Karpas-422 (cell line): ENCODE measurements at regions not wholly inside any gene's neighbourhood (a gene's known extent, or its start where the extent isn't known, plus 50 kb on each side); places are given as distances from the start of the nearest gene placed in this dataset.

ENCODE experiments used
- DNase-seq: peaks from one replicate; pipeline ENCODE4 v3.0.0-alpha.2; 2015
- H2AFZ ChIP-seq: fragments of 200-600 bp; sonication (generic); 2 replicates; pipeline ENCODE4 v1.6.1; 2014; ENCODE audit warnings: antibody characterized with exemption, low read length, mixed read lengths
- H3K27ac ChIP-seq: fragments of 200-600 bp; sonication (generic); 2 replicates; pipeline ENCODE4 v1.5.1; 2014; ENCODE audit warnings: mild to moderate bottlenecking, low read length, moderate library complexity
- H3K27me3 ChIP-seq: fragments of 200-600 bp; sonication (generic); 2 replicates; pipeline ENCODE4 v1.6.1; 2014; ENCODE audit warnings: low read length, mixed read lengths
- H3K36me3 ChIP-seq: fragments of 200-600 bp; sonication (generic); 2 replicates; pipeline ENCODE4 v1.6.1; 2014; ENCODE audit warnings: low read length, mixed read lengths; ENCODE audit not compliant: insufficient read depth
- H3K4me1 ChIP-seq: fragments of 200-600 bp; sonication (generic); 2 replicates; pipeline ENCODE4 v1.6.1; 2014; ENCODE audit warnings: mild to moderate bottlenecking, low read length, mixed read lengths
- H3K4me2 ChIP-seq: fragments of 200-600 bp; sonication (generic); 2 replicates; pipeline ENCODE4 v1.6.1; 2014; ENCODE audit warnings: low read length, low read depth, mild to moderate bottlenecking; ENCODE audit not compliant: poor library complexity, severe bottlenecking
- H3K4me3 ChIP-seq: fragments of 200-600 bp; sonication (generic); 2 replicates; pipeline ENCODE4 v1.5.1; 2014; ENCODE audit warnings: mild to moderate bottlenecking, antibody characterized with exemption, low read length, mixed read lengths
- H3K79me2 ChIP-seq: fragments of 200-600 bp; sonication (generic); 2 replicates; pipeline ENCODE4 v1.6.1; 2014; ENCODE audit warnings: mild to moderate bottlenecking, low read length, mixed read lengths
- H3K9ac ChIP-seq: fragments of 200-600 bp; sonication (generic); 2 replicates; pipeline ENCODE4 v1.6.0; 2014; ENCODE audit warnings: low read length
- H3K9me2 ChIP-seq: fragments of 200-600 bp; sonication (generic), shearing (Covaris generic); replicated peaks from 2 replicates; pipeline ENCODE4 v1.6.0; 2014; ENCODE audit warnings: mild to moderate bottlenecking, low read length, moderate library complexity; ENCODE audit not compliant: insufficient read depth
- H3K9me3 ChIP-seq: fragments of 300-700, 200-600 bp; sonication (generic); 2 replicates; pipeline ENCODE4 v1.6.1; 2014; ENCODE audit warnings: low read length, mixed read lengths
- H4K20me1 ChIP-seq: fragments of 200-600 bp; sonication (generic); 2 replicates; pipeline ENCODE4 v1.6.1; 2014; ENCODE audit warnings: mild to moderate bottlenecking, antibody characterized with exemption, low read length, low read depth; ENCODE audit not compliant: insufficient read depth

GRCh38 chr2:100211521-100211920 is 69.1 kb upstream of the AFF3 start:
- H3K9ac ChIP-seq: no peak overlapping the region
- no peaks in the 10 kb centered on the region; the same call in 1 of the 2 replicates for H3K36me3 ChIP-seq
- H2AFZ ChIP-seq: no peak overlapping the region
- no peak overlapping the region for H3K4me3 ChIP-seq
- no peaks in the 10 kb centered on the region for H3K9me2 ChIP-seq
- no peaks in the 10 kb centered on the region for H3K79me2 ChIP-seq
- peaks cover 84% of the 10 kb centered on the region for H3K4me1 ChIP-seq
- H3K27ac ChIP-seq: no peak overlapping the region
- H3K9me3 ChIP-seq: no peaks in the 10 kb centered on the region
- H3K4me2 ChIP-seq: no peak overlapping the region
- no peaks in the 10 kb centered on the region for H4K20me1 ChIP-seq
- no peak for DNase-seq
- H3K27me3 ChIP-seq: no peaks in the 10 kb centered on the region

- no peak for DNase-seq
- Histone ChIP-seq H4K20me1 (no peaks in the 10 kb centered on the region), H3K9me2 (no peaks in the 10 kb centered on the region), H3K4me2 (no peak overlapping the region), H3K4me1 (peaks cover 74% of the 10 kb centered on the region), H3K27ac (no peak overlapping the region), H3K36me3 (no peaks in the 10 kb centered on the region; the same call in 1 of the 2 replicates), H3K4me3 (no peak overlapping the region), H3K27me3 (no peaks in the 10 kb centered on the region), H3K9ac (no peak overlapping the region), H3K9me3 (no peaks in the 10 kb centered on the region), H3K79me2 (no peaks in the 10 kb centered on the region), H2AFZ (no peak overlapping the region)
Observed at GRCh38 chr2:100208141-100208770, 65.9 kb upstream of the AFF3 start.

DNA sequence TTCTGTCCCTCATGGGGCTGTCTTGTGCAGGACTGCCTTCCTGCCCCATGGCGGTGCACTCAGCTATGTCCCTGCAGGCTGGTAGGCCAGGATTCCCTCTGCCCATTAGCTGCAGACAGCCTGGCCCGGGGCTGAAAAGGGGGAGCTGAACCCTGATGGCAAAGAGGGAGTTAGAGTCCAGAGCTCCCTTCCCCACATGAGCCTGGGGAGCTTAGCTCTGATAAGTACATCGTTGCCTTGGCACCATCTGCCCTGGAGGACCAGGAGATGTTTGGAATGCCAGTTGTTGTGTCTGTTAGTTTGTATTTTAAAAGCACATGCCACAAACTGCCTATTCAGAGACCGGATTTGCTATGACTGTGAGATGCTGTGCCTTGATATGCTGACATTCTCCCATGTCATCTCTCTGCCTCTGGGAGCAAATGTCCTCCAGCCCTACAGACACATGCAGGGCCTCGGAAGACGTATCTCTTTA is 65.1 kb upstream of the AFF3 start:
- Histone ChIP-seq H3K4me1 (peaks cover 66% of the 10 kb centered on the region), H2AFZ (no peak overlapping the region), H3K4me3 (no peak overlapping the region), H3K4me2 (no peak overlapping the region), H3K79me2 (no peaks in the 10 kb centered on the region), H3K27me3 (no peaks in the 10 kb centered on the region), H3K27ac (no peak overlapping the region), H3K9me2 (no peaks in the 10 kb centered on the region), H3K9me3 (no peaks in the 10 kb centered on the region), H3K9ac (peak overlapping the region; percentile 1; the same call in 1 of the 2 replicates), H4K20me1 (no peaks in the 10 kb centered on the region), H3K36me3 (no peaks in the 10 kb centered on the region; the same call in 1 of the 2 replicates)
- no peak for DNase-seq

DNA sequence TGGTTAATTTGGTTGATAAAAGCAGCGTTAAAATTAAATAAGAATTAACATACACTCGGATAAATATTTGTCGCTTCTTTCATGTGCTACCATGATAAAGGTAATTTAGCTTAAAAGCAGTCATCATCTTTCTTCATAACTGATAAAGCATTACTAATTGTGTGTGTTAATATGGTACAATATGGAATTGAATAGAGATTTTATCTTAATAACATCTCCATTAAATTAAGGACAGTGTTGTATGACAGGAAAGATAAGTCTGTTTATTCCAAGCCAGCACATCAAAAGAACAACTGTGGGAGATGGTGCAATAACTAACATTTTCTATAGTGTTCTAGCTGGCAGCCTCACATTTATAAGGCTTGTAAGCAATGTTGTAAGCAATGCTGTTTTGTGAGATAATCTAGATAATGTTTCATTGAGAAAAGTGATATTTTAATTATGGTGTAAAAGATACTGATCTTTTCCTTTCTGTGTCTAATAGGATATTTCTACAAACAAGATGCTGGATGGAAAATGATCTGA is 64.4 kb upstream of the AFF3 start:
- Histone ChIP-seq H3K27me3 (no peaks in the 10 kb centered on the region), H3K4me1 (peaks cover 59% of the 10 kb centered on the region), H3K9me2 (no peaks in the 10 kb centered on the region), H4K20me1 (no peaks in the 10 kb centered on the region), H2AFZ (no peak overlapping the region), H3K4me2 (no peak overlapping the region), H3K9me3 (no peaks in the 10 kb centered on the region), H3K9ac (no peak overlapping the region), H3K4me3 (no peak overlapping the region), H3K27ac (no peak overlapping the region), H3K36me3 (no peaks in the 10 kb centered on the region; the same call in 1 of the 2 replicates), H3K79me2 (no peaks in the 10 kb centered on the region)
- no peak for DNase-seq

GRCh38 chr2:100205174-100205573 is 62.8 kb upstream of the AFF3 start:
- Histone ChIP-seq H3K9me3 (no peaks in the 10 kb centered on the region), H4K20me1 (no peaks in the 10 kb centered on the region), H3K79me2 (no peaks in the 10 kb centered on the region), H3K9me2 (no peaks in the 10 kb centered on the region), H3K4me3 (no peak overlapping the region), H3K27ac (no peak overlapping the region), H3K4me2 (no peak overlapping the region), H3K27me3 (no peaks in the 10 kb centered on the region), H3K36me3 (no peaks in the 10 kb centered on the region; the same call in 1 of the 2 replicates), H2AFZ (no peak overlapping the region), H3K9ac (no peak overlapping the region), H3K4me1 (peaks cover 48% of the 10 kb centered on the region)
- DNase-seq: no peak

DNA sequence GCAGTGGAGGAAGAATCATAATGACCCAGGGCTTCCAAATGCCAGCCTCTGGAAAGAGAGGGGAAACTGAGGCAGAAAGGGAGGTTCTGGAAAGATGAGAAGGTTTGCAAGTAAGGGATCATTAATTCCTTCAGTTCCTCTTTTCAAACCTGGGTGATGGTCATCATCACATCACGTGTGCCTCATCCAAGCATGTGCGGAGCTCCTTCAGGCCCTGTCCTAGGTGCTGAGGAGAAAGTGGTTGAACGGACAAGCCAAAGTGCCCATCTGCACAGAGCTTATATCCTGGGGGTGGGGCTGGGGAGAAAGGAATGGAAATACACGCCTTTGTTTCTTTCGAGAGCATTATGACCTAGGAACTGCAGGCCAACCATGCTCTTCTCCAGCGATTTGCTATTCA is 60.2 kb upstream of the AFF3 start:
- no peak overlapping the region for H3K27ac ChIP-seq
- no peaks in the 10 kb centered on the region for H3K9me3 ChIP-seq
- H3K4me2 ChIP-seq: no peak overlapping the region
- peaks cover 29% of the 10 kb centered on the region for H3K4me1 ChIP-seq
- no peak for DNase-seq
- H3K27me3 ChIP-seq: no peaks in the 10 kb centered on the region
- H3K36me3 ChIP-seq: no peaks in the 10 kb centered on the region
- H3K79me2 ChIP-seq: no peaks in the 10 kb centered on the region
- H4K20me1 ChIP-seq: no peaks in the 10 kb centered on the region
- H3K4me3 ChIP-seq: no peak overlapping the region
- no peak overlapping the region for H2AFZ ChIP-seq
- no peaks in the 10 kb centered on the region for H3K9me2 ChIP-seq
- H3K9ac ChIP-seq: no peak overlapping the region

GRCh38 chr2:100200985-100201384 is 58.6 kb upstream of the AFF3 start:
- DNase-seq: no peak
- H2AFZ ChIP-seq: no peak overlapping the region
- no peaks in the 10 kb centered on the region for H3K9me2 ChIP-seq
- no peak overlapping the region for H3K9ac ChIP-seq
- no peaks in the 10 kb centered on the region for H3K9me3 ChIP-seq
- no peak overlapping the region for H3K27ac ChIP-seq
- no peak overlapping the region for H3K4me3 ChIP-seq
- H3K79me2 ChIP-seq: no peaks in the 10 kb centered on the region
- H4K20me1 ChIP-seq: no peaks in the 10 kb centered on the region
- no peaks in the 10 kb centered on the region for H3K27me3 ChIP-seq
- H3K4me1 ChIP-seq: peaks cover 20% of the 10 kb centered on the region
- no peaks in the 10 kb centered on the region for H3K36me3 ChIP-seq
- no peak overlapping the region for H3K4me2 ChIP-seq

DNA sequence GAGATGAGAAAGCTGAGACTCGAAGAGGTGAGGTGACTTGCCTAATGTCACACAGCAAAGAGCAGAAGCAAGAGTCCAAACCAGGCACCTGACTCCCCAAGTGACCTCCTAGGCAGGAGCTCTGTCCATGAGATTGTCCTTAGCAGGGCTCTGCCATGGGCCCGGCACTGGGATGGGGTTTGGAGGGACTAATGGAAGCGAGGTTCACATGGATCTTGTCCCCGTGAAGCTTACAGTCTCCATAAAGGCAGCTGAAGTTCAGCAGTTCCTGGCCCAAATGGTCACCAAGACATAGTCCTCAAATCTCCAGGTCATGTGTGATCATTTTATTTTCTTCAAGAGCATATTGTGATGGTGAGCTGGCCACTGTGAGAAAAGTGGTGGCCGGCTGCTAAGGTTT is 57.0 kb upstream of the AFF3 start:
- no peaks in the 10 kb centered on the region for H3K9me3 ChIP-seq
- H3K79me2 ChIP-seq: no peaks in the 10 kb centered on the region
- no peak overlapping the region for H2AFZ ChIP-seq
- no peaks in the 10 kb centered on the region for H3K27me3 ChIP-seq
- no peaks in the 10 kb centered on the region for H3K9me2 ChIP-seq
- no peak overlapping the region for H3K9ac ChIP-seq
- H3K4me1 ChIP-seq: peaks cover 12% of the 10 kb centered on the region
- H3K4me2 ChIP-seq: no peak overlapping the region
- H4K20me1 ChIP-seq: no peaks in the 10 kb centered on the region
- no peak overlapping the region for H3K27ac ChIP-seq
- no peak for DNase-seq
- no peaks in the 10 kb centered on the region for H3K36me3 ChIP-seq
- H3K4me3 ChIP-seq: no peak overlapping the region
